Adrenal gland (tissue), 9 donors: ENCODE measurements at regions not wholly inside any gene's neighbourhood (a gene's known extent, or its start where the extent isn't known, plus 50 kb on each side); places are given as distances from the start of the nearest gene placed in this dataset.

Source experiments
- DNase-seq, 7 donors: peaks; one replicate each; pipeline ENCODE4 v3.0.0-alpha.2; 2019 to 2020
- H3K27ac ChIP-seq, 5 donors: fragments of 200-600 bp; sonication (generic) in 4 of 5; 1 replicate in 3 of 5; 2 replicates in 2 of 5; pipeline versions ENCODE4 v1.5.1 to v1.8.0; 2016 to 2020; ENCODE audit warnings: mild to moderate bottlenecking in 1 of 5
- H3K27me3 ChIP-seq: fragments of 200-600 bp; 2 replicates; pipeline ENCODE4 v1.8.0; 2021
- H3K36me3 ChIP-seq, 2 donors: fragments of 200-600 bp; replicated peaks in 1 of 2; 1 replicate in 1 of 2; 2 replicates in 1 of 2; pipeline versions ENCODE4 v1.5.1 to v1.8.0; 2018 to 2022
- H3K4me1 ChIP-seq, 2 donors: fragments of 200-600 bp; replicated peaks in 1 of 2; 1 replicate in 1 of 2; 2 replicates in 1 of 2; pipeline versions ENCODE4 v1.5.1 to v1.8.0; 2018 to 2021
- H3K4me3 ChIP-seq, 4 donors: fragments of 200-600 bp; sonication (generic) in 3 of 4; one replicate each; pipeline ENCODE4 v1.5.1; 2016 to 2018
- H3K9me3 ChIP-seq, 3 donors: fragments of 200-600 bp; sonication (generic) in 1 of 3; replicated peaks in 1 of 3; 1 replicate in 2 of 3; 2 replicates in 1 of 3; pipeline versions ENCODE4 v1.5.1 to v1.8.0; 2016 to 2021
- CTCF ChIP-seq, 6 experiments: fragments of 450-650 bp in 4 of 6; fragments of 200-600 bp in 2 of 6; sonication (generic) in 1 of 6; IDR thresholded peaks; 1 replicate in 5 of 6; 2 replicates in 1 of 6; pipeline versions ENCODE4 v1.5.1 to v1.8.0; 2016 to 2021; ENCODE audit warnings: antibody characterized with exemption in 6 of 6, mild to moderate bottlenecking in 2 of 6, moderate library complexity in 1 of 6
- POLR2A ChIP-seq, 2 donors: fragments of 450-650 bp; IDR thresholded peaks; one replicate each; pipeline ENCODE4 v1.6.1; 2017; ENCODE audit warnings: antibody characterized with exemption in 2 of 2, mild to moderate bottlenecking in 2 of 2, moderate library complexity in 1 of 2
- WGBS, 4 donors: extraction: QIAGEN DNeasy Blood & Tissue Kit in 2 of 4; methylation state at CpG; one replicate each; pipeline versions ENCODE4 v1.1.5 to v1.1.7; 2013 to 2017; 5-methylcytosine and 5-hydroxymethylcytosine counted together
- intact Hi-C, 2 donors: fragments of 100-400 bp; cut with DNase I; formaldehyde crosslinking; loops; one replicate each; pipeline versions ENCODE4 v1.14.1 to v1.15.0; 2022 to 2023
- donor health status: healthy with polysubstance abuse.
- donor health status: Bipolar disorder and iron deficiency.
- donor health status: DM: yes; HTN: yes; CAD: no.
- donor health status: DM: no; HTN: no; CAD: no.
- donor health status: DM: no; HTN: no; CAD: no.

DNA sequence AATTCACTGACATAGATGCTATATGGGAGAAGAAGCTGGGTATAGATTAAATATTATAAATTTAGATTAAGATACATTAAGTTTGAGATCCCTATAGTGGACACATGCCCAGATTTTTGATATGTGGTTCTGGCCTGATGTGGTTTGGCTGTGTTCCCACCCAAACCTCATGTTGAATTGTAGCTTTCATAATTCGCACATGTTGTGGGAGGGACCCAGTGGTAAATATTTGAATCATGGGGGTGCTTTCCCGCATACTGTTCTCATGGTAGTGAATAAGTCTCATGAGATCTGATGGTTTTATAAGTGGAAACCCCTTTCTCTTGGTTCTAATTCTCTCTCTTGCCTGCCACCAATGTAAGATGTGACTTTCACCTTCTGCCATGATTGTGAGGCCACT lies 189.4 kb upstream of the CD96 start:
- Histone ChIP-seq H3K27me3 (no peaks in the 10 kb centered on the region), H3K4me3 (no peak overlapping the region), H3K36me3 (no peaks in the 10 kb centered on the region), H3K27ac (no peak overlapping the region), H3K4me1 (no peaks in the 10 kb centered on the region), H3K9me3 (peaks cover 0 to 4% (median 0%) of the 10 kb centered on the region in 3 donors)
- intact Hi-C loops, result no loop called here
- no peak for DNase-seq
- WGBS, 4 donors, result 76 to 90% (median 79%) methylated on average over 2 of the region's 2 CpGs
- TF ChIP-seq POLR2A (IDR thresholded peaks at IDR 0.05), result no peak
- TF ChIP-seq CTCF (IDR thresholded peaks at IDR 0.05), result no peak

DNA sequence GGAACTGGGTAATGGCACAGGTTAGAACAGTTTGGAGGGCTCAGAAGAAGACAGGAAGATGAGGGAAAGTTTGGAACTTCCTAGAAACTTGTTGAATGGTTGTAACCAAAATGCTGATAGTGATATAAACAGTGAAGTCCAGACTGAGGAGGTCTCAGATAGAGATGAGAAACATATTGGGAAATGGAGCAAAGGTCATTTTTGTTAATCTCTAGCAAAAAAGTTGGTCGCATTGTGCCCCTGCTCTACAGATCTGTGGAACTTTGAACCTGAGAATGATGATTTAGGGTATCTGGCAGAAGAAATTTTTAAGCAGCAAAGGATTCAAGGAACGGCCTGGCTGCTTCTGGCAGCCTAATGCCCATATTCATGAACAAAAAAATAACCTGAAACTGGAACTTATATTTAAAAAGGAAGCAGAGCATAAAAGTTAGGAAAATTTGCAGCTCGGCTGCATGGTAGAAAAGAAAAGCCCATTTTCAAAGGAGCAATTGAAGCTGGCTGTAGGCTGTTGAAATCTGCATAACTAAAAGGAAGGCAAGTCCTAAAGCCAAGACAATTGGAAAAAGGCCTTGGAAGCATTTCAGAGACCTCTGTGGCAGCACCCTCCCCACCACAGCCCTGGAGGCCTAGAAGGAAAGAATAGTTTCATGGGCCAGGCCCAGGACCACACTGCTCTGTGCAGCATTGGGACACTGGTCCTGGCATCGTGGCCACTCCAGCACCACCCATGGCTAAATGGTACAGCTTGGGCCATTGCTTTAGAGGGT lies 182.6 kb upstream of the CD96 start:
- no peak for DNase-seq
- Histone ChIP-seq H3K4me1 (no peaks in the 10 kb centered on the region), H3K4me3 (no peak overlapping the region), H3K27ac (no peak overlapping the region), H3K9me3 (no peaks in the 10 kb centered on the region), H3K36me3 (no peaks in the 10 kb centered on the region), H3K27me3 (no peaks in the 10 kb centered on the region)
- 77 to 84% (median 81%) methylated on average over 4 of the region's 4 CpGs for WGBS, 4 donors
- intact Hi-C loops, result no loop called here
- no peak for TF ChIP-seq POLR2A (IDR thresholded peaks at IDR 0.05)
- TF ChIP-seq CTCF (IDR thresholded peaks at IDR 0.05), result no peak

DNA sequence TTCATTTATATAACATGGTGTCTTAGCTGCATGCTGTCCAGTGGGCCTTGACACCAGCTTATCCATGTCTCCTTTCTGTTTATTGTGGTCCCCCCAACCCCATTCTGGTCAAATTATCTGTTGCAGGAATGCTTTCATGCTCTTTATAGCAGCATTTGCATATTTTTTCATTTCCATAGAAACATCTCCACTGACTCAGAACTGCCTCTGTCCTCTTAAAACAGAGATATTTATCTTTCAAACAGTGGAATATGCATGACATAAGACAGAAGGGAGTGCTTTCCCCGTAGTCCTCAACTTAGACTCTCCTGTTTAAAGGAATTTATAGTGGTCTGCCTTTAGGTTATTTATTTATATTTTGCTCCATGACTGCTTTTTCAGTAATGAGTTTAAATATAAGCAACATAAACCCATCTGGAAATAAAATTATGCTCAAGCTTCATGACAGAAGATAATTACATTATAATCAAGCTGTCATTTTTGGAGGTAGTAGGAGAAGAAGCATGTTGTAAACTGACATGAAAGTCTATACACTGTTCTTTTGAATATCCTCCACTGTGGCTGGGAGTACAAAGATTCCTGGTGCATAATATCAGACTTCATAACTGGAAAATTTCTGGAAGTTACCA lies 179.5 kb upstream of the CD96 start:
- H3K36me3 ChIP-seq, result no peaks in the 10 kb centered on the region
- H3K4me1 ChIP-seq, result no peaks in the 10 kb centered on the region
- intact Hi-C loops, result no loop called here
- TF ChIP-seq POLR2A (IDR thresholded peaks at IDR 0.05) (no peak), CTCF (IDR thresholded peaks at IDR 0.05) (no peak)
- no peak for DNase-seq
- H3K27me3 ChIP-seq, result no peaks in the 10 kb centered on the region
- no peaks in the 10 kb centered on the region for H3K9me3 ChIP-seq
- WGBS, 4 donors, result 21 to 43% (median 27%) methylated on average over 1 of the region's 1 CpG
- no peak overlapping the region for H3K27ac ChIP-seq
- no peak overlapping the region for H3K4me3 ChIP-seq

- no peak for TF ChIP-seq CTCF (IDR thresholded peaks at IDR 0.05)
- no peak for TF ChIP-seq POLR2A (IDR thresholded peaks at IDR 0.05)
- intact Hi-C loops, result no loop called here
These were observed 175.5 kb upstream of the CD96 start for GRCh38 chr3:111366515-111366914.

More at GRCh38 chr3:111366515-111366914, 175.5 kb upstream of the CD96 start:
- Histone ChIP-seq H3K36me3 (no peaks in the 10 kb centered on the region), H3K27me3 (no peaks in the 10 kb centered on the region), H3K9me3 (no peaks in the 10 kb centered on the region), H3K4me3 (no peak overlapping the region), H3K27ac (no peak overlapping the region), H3K4me1 (no peaks in the 10 kb centered on the region)
- WGBS, 4 donors, result 51 to 59% (median 55%) methylated on average over 4 of the region's 4 CpGs
- DNase-seq, result no peak
